ENCODE measurements at regions not wholly inside any gene's neighbourhood (a gene's known extent, or its start where the extent isn't known, plus 50 kb on each side); places are given as distances from the start of the nearest gene placed in this dataset.

GRCh38 chr11:11082646-11083045 lies 224.8 kb upstream of the ZBED5 start:
- CTCF ChIA-PET = no interaction called here

More at GRCh38 chr11:11082646-11083045, 224.8 kb upstream of the ZBED5 start:
- TF ChIP-seq JUN (IDR thresholded peaks at IDR 0.05; ENCODE audit: borderline replicate concordance, insufficient read depth, insufficient read length, low read depth) = no peak
- TF ChIP-seq FOS (IDR thresholded peaks at IDR 0.05; ENCODE audit: borderline replicate concordance, insufficient read depth, low read length) = no peak
- no peak for TF ChIP-seq MAX (IDR thresholded peaks at IDR 0.05; ENCODE audit: insufficient read depth, insufficient read length)
- no peak for TF ChIP-seq CTCF (IDR thresholded peaks at IDR 0.05; ENCODE audit: extremely low read depth in 1 of 2, insufficient read depth in 1 of 2, low read depth in 1 of 2, low read length in 2 of 2)
- Histone ChIP-seq H3K79me2 (ENCODE audit: control insufficient read depth, insufficient read depth, low read length) (no peaks in the 10 kb centered on the region), H2AFZ (ENCODE audit: low read depth, low read length) (no peak overlapping the region), H3K4me2 (ENCODE audit: insufficient read depth, low read length) (no peak overlapping the region), H3K4me1 (ENCODE audit: control insufficient read depth, extremely low read depth, insufficient read depth, low read length) (no peaks in the 10 kb centered on the region), H3K27me3 (ENCODE audit: control insufficient read depth in 2 of 2, insufficient read depth in 2 of 2, low read length in 2 of 2) (peaks cover 0 to 3% of the 10 kb centered on the region in 2 experiments), H3K27ac (ENCODE audit: insufficient read depth, low read depth, low read length) (no peak overlapping the region), H3K4me3 (replicated peaks in 1 of 3; ENCODE audit: insufficient read depth in 1 of 3, low read depth in 1 of 3, low read length in 3 of 3) (no peak overlapping the region), H3K36me3 (ENCODE audit: control insufficient read depth in 2 of 2, extremely low read depth in 1 of 2, insufficient read depth in 2 of 2, low read length in 2 of 2) (no peaks in the 10 kb centered on the region), H4K20me1 (replicated peaks; ENCODE audit: control insufficient read depth, extremely low read depth, insufficient read depth, low read length) (no peaks in the 10 kb centered on the region), H3K9ac (replicated peaks; ENCODE audit: extremely low read depth, insufficient read depth, low read length) (no peak overlapping the region), H3K9me3 (replicated peaks; ENCODE audit: control insufficient read depth, insufficient read depth, low read length) (no peaks in the 10 kb centered on the region), H3K9me1 (replicated peaks; ENCODE audit: control insufficient read depth, extremely low read depth, insufficient read depth, low read length) (no peaks in the 10 kb centered on the region)
- BruUV-seq (replicated peaks) = no TSS peak
- POLR2A ChIA-PET = no interaction called here
- dilution Hi-C loops (cut with MboI; ENCODE audit: extremely low pct_ligation_motif_present, low sequenced_read_pairs) (no loop called here), intact Hi-C loops (cut with micrococcal nuclease) (no loop called here)
- DNase-seq (ENCODE audit: low read depth, low spot score) (no peak), FAIRE-seq (no peak)
